ENCODE measurements at regions not wholly inside any gene's neighbourhood (a gene's known extent, or its start where the extent isn't known, plus 50 kb on each side); places are given as distances from the start of the nearest gene placed in this dataset.

- in situ Hi-C loops (cut with MboI; ENCODE audit: low sequenced_read_pairs): no loop called here
- Histone ChIP-seq H3K56ac (ENCODE audit: extremely low read depth, insufficient read depth, low read length) (no peak overlapping the region), H2BK15ac (ENCODE audit: low read depth, low read length) (no peak overlapping the region), H3K27me3 (ENCODE audit: control insufficient read depth, insufficient read depth, low read length) (no peaks in the 10 kb centered on the region), H3K4me1 (ENCODE audit: control insufficient read depth, insufficient read depth, low read length) (no peaks in the 10 kb centered on the region), H3K23ac (ENCODE audit: low read depth, low read length) (no peak overlapping the region), H3K27ac (ENCODE audit: insufficient read depth, low read length) (no peak overlapping the region), H3K9me3 (ENCODE audit: control insufficient read depth, insufficient read depth, low read length) (no peaks in the 10 kb centered on the region), H3K36me3 (ENCODE audit: control insufficient read depth, insufficient read depth, low read length) (no peaks in the 10 kb centered on the region), H4K8ac (ENCODE audit: low read depth in 2 of 2, low read length in 2 of 2) (no peak overlapping the region), H3K4ac (ENCODE audit: low read depth, low read length) (no peak overlapping the region), H3K4me2 (ENCODE audit: low read depth, low read length) (no peak overlapping the region), H3K9ac (ENCODE audit: low read depth, low read length) (no peak overlapping the region), H4K91ac (ENCODE audit: insufficient read depth, low read depth, low read length) (no peak overlapping the region), H3K9me1 (ENCODE audit: insufficient read depth, low read length) (no peaks in the 10 kb centered on the region), H2BK20ac (ENCODE audit: low read depth, low read length) (no peak overlapping the region), H2AK9ac (replicated peaks; ENCODE audit: low read depth, low read length, poor library complexity) (no peak overlapping the region), H2AFZ (replicated peaks; ENCODE audit: low read length, poor library complexity) (no peak overlapping the region), H2BK5ac (ENCODE audit: low read depth, low read length, poor library complexity, severe bottlenecking) (no peak overlapping the region), H3K18ac (ENCODE audit: low read depth, low read length) (no peak overlapping the region), H4K20me1 (ENCODE audit: insufficient read depth, low read length) (no peaks in the 10 kb centered on the region), H3K79me1 (ENCODE audit: low read depth in 1 of 2, low read length in 2 of 2) (no peaks in the 10 kb centered on the region), H3K4me3 (ENCODE audit: insufficient read depth, low read depth, low read length) (no peak overlapping the region), H2BK120ac (ENCODE audit: low read depth, low read length) (no peak overlapping the region), H2AK5ac (ENCODE audit: low read depth, low read length) (no peak overlapping the region), H3K14ac (replicated peaks; ENCODE audit: low read depth, low read length) (no peak overlapping the region), H4K5ac (ENCODE audit: low read depth, low read length) (no peak overlapping the region)
- DNase-seq (no peak), ATAC-seq (ENCODE audit: low read depth) (no peak)
- CTCF ChIA-PET: interaction anchor here (0.7 kb wide), 1 partner anchor 13 kb away, joined by 3 read pairs; no protein-coding TSS in a partner anchor
- POLR2A ChIA-PET (ENCODE audit: unreplicated experiment): no interaction called here
- no peak for TF ChIP-seq ELK1 (IDR thresholded peaks at IDR 0.05; ENCODE audit: borderline replicate concordance, low read depth, low read length)
- no peak for TF ChIP-seq BHLHE40 (IDR thresholded peaks at IDR 0.05; ENCODE audit: low read depth, low read length)
- TF ChIP-seq CEBPB (IDR thresholded peaks at IDR 0.05; ENCODE audit: low read depth, low read length): no peak
- TF ChIP-seq FOS (IDR thresholded peaks at IDR 0.05; ENCODE audit: low read depth, low read length): no peak
- TF ChIP-seq RCOR1 (IDR thresholded peaks at IDR 0.05; ENCODE audit: insufficient replicate concordance, low read length): no peak
- TF ChIP-seq MAFK (IDR thresholded peaks at IDR 0.05; ENCODE audit: low read depth, low read length): no peak
- TF ChIP-seq MAZ (IDR thresholded peaks at IDR 0.05; ENCODE audit: borderline replicate concordance, low read depth, low read length): no peak
- no peak for TF ChIP-seq NFE2L2 (IDR thresholded peaks at IDR 0.05; ENCODE audit: low read depth, low read length)
- TF ChIP-seq USF2 (IDR thresholded peaks at IDR 0.05; ENCODE audit: low read depth, low read length): no peak
- no peak for TF ChIP-seq CTCF (conservative IDR thresholded peaks at IDR 0.05; ENCODE audit: low read depth, low read length)
- TF ChIP-seq SMC3 (IDR thresholded peaks at IDR 0.05; ENCODE audit: low read depth, low read length): no peak
- no peak for TF ChIP-seq RFX5 (IDR thresholded peaks at IDR 0.05; ENCODE audit: low read depth, low read length)
- TF ChIP-seq MXI1 (IDR thresholded peaks at IDR 0.05; ENCODE audit: borderline replicate concordance, low read depth, low read length): no peak
- no peak for TF ChIP-seq POLR2A (IDR thresholded peaks at IDR 0.05; ENCODE audit: low read depth, low read length)
- TF ChIP-seq CHD1 (IDR thresholded peaks at IDR 0.05; ENCODE audit: low read depth, low read length): no peak
- intact Hi-C loops (cut with micrococcal nuclease): no loop called here
- dilution Hi-C loops (cut with HindIII; ENCODE audit: low sequenced_read_pairs, unreplicated experiment): no loop called here
- BruUV-seq (replicated peaks): no TSS peak
Observed at GRCh38 chr5:120985526-120985925, 521.4 kb downstream of the PRR16 start.

Data from IMR-90 (cell line).